GM23248 (cell line): ENCODE measurements at regions not wholly inside any gene's neighbourhood (a gene's known extent, or its start where the extent isn't known, plus 50 kb on each side); places are given as distances from the start of the nearest gene placed in this dataset.

Source experiments
- EZH2 ChIP-seq: fragments of 200-600 bp; sonication (generic); IDR thresholded peaks from 2 replicates; pipeline ENCODE4 v1.6.1; 2018; ENCODE audit warnings: antibody characterized with exemption, mild to moderate bottlenecking; ENCODE audit not compliant: insufficient read depth, poor library complexity, severe bottlenecking
- EZH2phosphoT487 ChIP-seq: fragments of 200-600 bp; sonication (generic); IDR thresholded peaks from 2 replicates; pipeline ENCODE4 v1.6.1; 2018; ENCODE audit warnings: antibody characterized with exemption, moderate library complexity, mild to moderate bottlenecking, low read depth; ENCODE audit not compliant: insufficient read depth

GRCh38 chr1:29439615-29440014 is 203.3 kb downstream of the PTPRU start:
- TF ChIP-seq EZH2phosphoT487 (no peak), EZH2 (no peak)
